Kidney epithelial cell (primary cell): ENCODE measurements at regions not wholly inside any gene's neighbourhood (a gene's known extent, or its start where the extent isn't known, plus 50 kb on each side); places are given as distances from the start of the nearest gene placed in this dataset.
A peak's percentile ranks its signal among the peaks of the same experiment; 100 is the strongest.

Experiments used
- DNase-seq: peaks from one replicate; pipeline ENCODE4 v3.0.0-alpha.2; 2010; ENCODE audit warnings: low read depth
- H3K27me3 ChIP-seq: 2 replicates; pipeline ENCODE4 v1.6.0; 2011; ENCODE audit warnings: low read length; ENCODE audit not compliant: control insufficient read depth, insufficient read depth
- H3K36me3 ChIP-seq: 2 replicates; pipeline ENCODE4 v1.5.1; 2011; ENCODE audit warnings: low read length; ENCODE audit not compliant: control insufficient read depth, insufficient read depth
- H3K4me3 ChIP-seq: 2 replicates; pipeline ENCODE4 v1.5.1; 2011; ENCODE audit warnings: low read depth, mild to moderate bottlenecking, control low read depth, low read length
- CTCF ChIP-seq: IDR thresholded peaks from 2 replicates; pipeline ENCODE4 v1.5.1; 2011; ENCODE audit warnings: mild to moderate bottlenecking, moderate library complexity, low read length, control low read depth, inconsistent platforms; ENCODE audit not compliant: insufficient read depth, poor library complexity, severe bottlenecking

GRCh38 chr2:7670905-7671641, 753.9 kb downstream of the RNF144A start:
- Histone ChIP-seq H3K36me3 (no peaks in the 10 kb centered on the region), H3K4me3 (no peak overlapping the region), H3K27me3 (no peaks in the 10 kb centered on the region)
- DNase-seq = no peak
- no peak for TF ChIP-seq CTCF

GRCh38 chr2:7672027-7672684, 754.9 kb downstream of the RNF144A start:
- peak; percentile 61 for TF ChIP-seq CTCF
- H3K36me3 ChIP-seq = no peaks in the 10 kb centered on the region
- no peak for DNase-seq
- no peaks in the 10 kb centered on the region for H3K27me3 ChIP-seq
- no peak overlapping the region for H3K4me3 ChIP-seq

GRCh38 chr2:7672685-7673071, 755.5 kb downstream of the RNF144A start:
- Histone ChIP-seq H3K4me3 (no peak overlapping the region), H3K36me3 (no peaks in the 10 kb centered on the region), H3K27me3 (no peaks in the 10 kb centered on the region)
- DNase-seq = no peak
- TF ChIP-seq CTCF = no peak

GRCh38 chr2:7673101-7673500, 755.9 kb downstream of the RNF144A start:
- TF ChIP-seq CTCF = no peak
- H3K36me3 ChIP-seq = no peaks in the 10 kb centered on the region
- H3K27me3 ChIP-seq = no peaks in the 10 kb centered on the region
- no peak overlapping the region for H3K4me3 ChIP-seq
- no peak for DNase-seq

- no peaks in the 10 kb centered on the region for H3K27me3 ChIP-seq
- TF ChIP-seq CTCF = no peak
- no peak for DNase-seq
- no peak overlapping the region for H3K4me3 ChIP-seq
- no peaks in the 10 kb centered on the region for H3K36me3 ChIP-seq
Observed at GRCh38 chr2:7673853-7674252, 756.6 kb downstream of the RNF144A start.
